ENCODE measurements at regions not wholly inside any gene's neighbourhood (a gene's known extent, or its start where the extent isn't known, plus 50 kb on each side); places are given as distances from the start of the nearest gene placed in this dataset.

GRCh38 chrX:1084689-1085088, 127.8 kb downstream of the CRLF2 start:
- Histone ChIP-seq H3K79me2 (replicated peaks; ENCODE audit: insufficient read depth) (no peaks in the 10 kb centered on the region), H3F3A (replicated peaks; ENCODE audit: low read depth) (no peaks in the 10 kb centered on the region), H4K20me1 (replicated peaks; ENCODE audit: insufficient read depth) (no peaks in the 10 kb centered on the region), H2AFZ (peak overlapping the region; percentile 72; the same call in 1 of the 2 replicates), H3K27me3 (ENCODE audit: insufficient read depth) (no peaks in the 10 kb centered on the region), H3K27ac (ENCODE audit: low read depth) (no peak overlapping the region), H3K4me3 (no peak overlapping the region), H3K4me2 (no peak overlapping the region), H3K4me1 (ENCODE audit: insufficient read depth) (no peaks in the 10 kb centered on the region), H3K9me2 (ENCODE audit: insufficient read depth) (no peaks in the 10 kb centered on the region), H3K36me3 (ENCODE audit: insufficient read depth) (no peaks in the 10 kb centered on the region)
- peaks cover 53% of the 10 kb centered on the region for H3K36me3 Mint-ChIP-seq (ENCODE audit: low read depth)
- no peak overlapping the region for H3K4me3 Mint-ChIP-seq
- DNase-seq (ENCODE audit: low spot score) (no peak), ATAC-seq (no peak)
- no peaks in the 10 kb centered on the region for H3K4me1 Mint-ChIP-seq
- H3K27ac Mint-ChIP-seq = no peak overlapping the region
- no peak for TF ChIP-seq CREB1 (CRISPR knock-in tag; IDR thresholded peaks at IDR 0.05; ENCODE audit: low read depth)
- no peak for TF ChIP-seq ZNF114 (CRISPR knock-in tag; IDR thresholded peaks at IDR 0.05)
- TF ChIP-seq ZNF331 (CRISPR knock-in tag; IDR thresholded peaks at IDR 0.05; ENCODE audit: low read depth) = no peak
- TF ChIP-seq STAT1 (IDR thresholded peaks at IDR 0.05; ENCODE audit: unreplicated experiment) = no peak
- no peak for TF ChIP-seq JUNB (IDR thresholded peaks at IDR 0.05; ENCODE audit: unreplicated experiment)
- TF ChIP-seq ZNF462 (CRISPR knock-in tag; IDR thresholded peaks at IDR 0.05) = no peak
- peaks cover 85% of the 10 kb centered on the region for H3K9me3 Mint-ChIP-seq
- H3K27me3 Mint-ChIP-seq (ENCODE audit: insufficient read depth, low read depth, poor library complexity) = peaks cover 4% of the 10 kb centered on the region

All from GM23338 (cell line).